Mucosa of stomach (tissue), 1 donor: ENCODE measurements at regions not wholly inside any gene's neighbourhood (a gene's known extent, or its start where the extent isn't known, plus 50 kb on each side); places are given as distances from the start of the nearest gene placed in this dataset.

Experiments
- H3K27me3 ChIP-seq: one replicate; pipeline ENCODE4 v1.7.0; 2013; ENCODE audit warnings: mild to moderate bottlenecking, low read length; ENCODE audit not compliant: control insufficient read depth, insufficient read depth
- H3K36me3 ChIP-seq: one replicate; pipeline ENCODE4 v1.7.0; 2013; ENCODE audit warnings: low read length; ENCODE audit not compliant: control insufficient read depth, insufficient read depth
- H3K4me1 ChIP-seq: one replicate; pipeline ENCODE4 v1.7.0; 2013; ENCODE audit warnings: mild to moderate bottlenecking, low read length; ENCODE audit not compliant: control insufficient read depth, insufficient read depth
- H3K4me3 ChIP-seq: one replicate; pipeline ENCODE4 v1.7.0; 2013; ENCODE audit warnings: low read length
- H3K9ac ChIP-seq: one replicate; pipeline ENCODE4 v1.7.0; 2013; ENCODE audit warnings: mild to moderate bottlenecking, low read length, moderate library complexity
- H3K9me3 ChIP-seq: one replicate; pipeline ENCODE4 v1.7.0; 2013; ENCODE audit warnings: mild to moderate bottlenecking, low read length, moderate library complexity; ENCODE audit not compliant: control insufficient read depth
- donor health status: Pancreatic carcinoma.

GRCh38 chr3:14295801-14296200 lies 106.6 kb upstream of the SLC6A6 start:
- Histone ChIP-seq H3K9ac (no peak overlapping the region), H3K9me3 (no peaks in the 10 kb centered on the region), H3K4me3 (no peak overlapping the region), H3K36me3 (no peaks in the 10 kb centered on the region), H3K4me1 (peaks cover 10% of the 10 kb centered on the region), H3K27me3 (no peaks in the 10 kb centered on the region)

GRCh38 chr3:14297305-14297704 lies 105.1 kb upstream of the SLC6A6 start:
- H3K9me3 ChIP-seq, result no peaks in the 10 kb centered on the region
- no peak overlapping the region for H3K9ac ChIP-seq
- peaks cover 10% of the 10 kb centered on the region for H3K4me1 ChIP-seq
- H3K36me3 ChIP-seq, result no peaks in the 10 kb centered on the region
- no peaks in the 10 kb centered on the region for H3K27me3 ChIP-seq
- H3K4me3 ChIP-seq, result no peak overlapping the region

GRCh38 chr3:14297784-14298236 lies 104.6 kb upstream of the SLC6A6 start:
- no peak overlapping the region for H3K9ac ChIP-seq
- no peak overlapping the region for H3K4me3 ChIP-seq
- H3K27me3 ChIP-seq, result no peaks in the 10 kb centered on the region
- H3K36me3 ChIP-seq, result no peaks in the 10 kb centered on the region
- H3K9me3 ChIP-seq, result no peaks in the 10 kb centered on the region
- peaks cover 10% of the 10 kb centered on the region for H3K4me1 ChIP-seq

GRCh38 chr3:14298442-14298841 lies 104.0 kb upstream of the SLC6A6 start:
- Histone ChIP-seq H3K36me3 (no peaks in the 10 kb centered on the region), H3K4me3 (no peak overlapping the region), H3K27me3 (no peaks in the 10 kb centered on the region), H3K9ac (no peak overlapping the region), H3K4me1 (peaks cover 10% of the 10 kb centered on the region), H3K9me3 (no peaks in the 10 kb centered on the region)

GRCh38 chr3:14298991-14299555 lies 103.3 kb upstream of the SLC6A6 start:
- H3K4me1 ChIP-seq, result peaks cover 10% of the 10 kb centered on the region
- H3K4me3 ChIP-seq, result no peak overlapping the region
- H3K9me3 ChIP-seq, result no peaks in the 10 kb centered on the region
- H3K9ac ChIP-seq, result no peak overlapping the region
- H3K27me3 ChIP-seq, result no peaks in the 10 kb centered on the region
- no peaks in the 10 kb centered on the region for H3K36me3 ChIP-seq

GRCh38 chr3:14299767-14300166 lies 102.6 kb upstream of the SLC6A6 start:
- Histone ChIP-seq H3K4me1 (peaks cover 10% of the 10 kb centered on the region), H3K36me3 (no peaks in the 10 kb centered on the region), H3K9me3 (no peaks in the 10 kb centered on the region), H3K9ac (no peak overlapping the region), H3K27me3 (no peaks in the 10 kb centered on the region), H3K4me3 (no peak overlapping the region)

GRCh38 chr3:14300721-14301399 lies 101.5 kb upstream of the SLC6A6 start:
- no peaks in the 10 kb centered on the region for H3K27me3 ChIP-seq
- H3K9me3 ChIP-seq, result no peaks in the 10 kb centered on the region
- H3K36me3 ChIP-seq, result no peaks in the 10 kb centered on the region
- no peak overlapping the region for H3K9ac ChIP-seq
- no peak overlapping the region for H3K4me3 ChIP-seq
- H3K4me1 ChIP-seq, result peaks cover 9% of the 10 kb centered on the region

GRCh38 chr3:14301558-14301957 lies 100.8 kb upstream of the SLC6A6 start:
- no peak overlapping the region for H3K9ac ChIP-seq
- H3K36me3 ChIP-seq, result no peaks in the 10 kb centered on the region
- no peaks in the 10 kb centered on the region for H3K9me3 ChIP-seq
- no peak overlapping the region for H3K4me3 ChIP-seq
- no peaks in the 10 kb centered on the region for H3K27me3 ChIP-seq
- peaks cover 2% of the 10 kb centered on the region for H3K4me1 ChIP-seq

GRCh38 chr3:14303336-14304100 lies 98.9 kb upstream of the SLC6A6 start:
- Histone ChIP-seq H3K36me3 (no peaks in the 10 kb centered on the region), H3K4me1 (peaks cover 7% of the 10 kb centered on the region), H3K9me3 (no peaks in the 10 kb centered on the region), H3K27me3 (no peaks in the 10 kb centered on the region), H3K9ac (no peak overlapping the region), H3K4me3 (no peak overlapping the region)

GRCh38 chr3:14304101-14305045 lies 98.0 kb upstream of the SLC6A6 start:
- no peak overlapping the region for H3K4me3 ChIP-seq
- no peaks in the 10 kb centered on the region for H3K9me3 ChIP-seq
- peaks cover 7% of the 10 kb centered on the region for H3K4me1 ChIP-seq
- no peaks in the 10 kb centered on the region for H3K36me3 ChIP-seq
- H3K9ac ChIP-seq, result no peak overlapping the region
- no peaks in the 10 kb centered on the region for H3K27me3 ChIP-seq

- H3K36me3 ChIP-seq, result no peaks in the 10 kb centered on the region
- H3K9ac ChIP-seq, result no peak overlapping the region
- no peaks in the 10 kb centered on the region for H3K9me3 ChIP-seq
- no peaks in the 10 kb centered on the region for H3K27me3 ChIP-seq
- no peak overlapping the region for H3K4me3 ChIP-seq
- H3K4me1 ChIP-seq, result peaks cover 7% of the 10 kb centered on the region
These were observed 97.1 kb upstream of the SLC6A6 start for GRCh38 chr3:14305324-14305723.
